ENCODE measurements at regions not wholly inside any gene's neighbourhood (a gene's known extent, or its start where the extent isn't known, plus 50 kb on each side); places are given as distances from the start of the nearest gene placed in this dataset.

DNA sequence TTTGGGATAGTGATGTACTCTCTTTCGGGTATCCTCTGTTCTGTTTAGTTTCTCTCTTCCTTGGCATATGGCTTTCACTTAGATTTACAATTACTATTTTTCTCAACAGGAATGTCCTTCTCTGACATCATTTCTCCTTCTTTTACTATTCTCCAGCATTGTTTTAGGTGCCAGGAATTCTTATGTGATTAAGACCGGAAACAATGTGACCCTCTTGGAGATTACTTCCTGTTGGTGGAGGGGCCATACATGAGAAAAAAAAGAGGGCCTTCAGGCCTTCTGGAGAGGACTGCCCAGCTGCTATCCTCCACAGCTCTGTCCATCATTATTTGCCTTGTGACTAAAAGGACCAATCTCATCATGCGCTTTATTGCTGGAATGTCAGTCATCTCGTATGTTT is 50.4 kb upstream of the ADAMTS5 start:
- TF ChIP-seq CTCF (IDR thresholded peaks at IDR 0.05), result no peak
- TF ChIP-seq REST (IDR thresholded peaks at IDR 0.05; ENCODE audit: insufficient read depth in 1 of 2, low read depth in 2 of 2, low read length in 1 of 2), result no peak
